HG03575 (cell line): ENCODE measurements at regions not wholly inside any gene's neighbourhood (a gene's known extent, or its start where the extent isn't known, plus 50 kb on each side); places are given as distances from the start of the nearest gene placed in this dataset.

Source experiments
- ATAC-seq: cut with Tn5 transposase; IDR thresholded peaks from one replicate; pipeline ENCODE4 v1.9.1; 2021; ENCODE audit not compliant: unreplicated experiment, insufficient number of reproducible peaks, low FRiP score; ENCODE audit errors: extremely low read depth

DNA sequence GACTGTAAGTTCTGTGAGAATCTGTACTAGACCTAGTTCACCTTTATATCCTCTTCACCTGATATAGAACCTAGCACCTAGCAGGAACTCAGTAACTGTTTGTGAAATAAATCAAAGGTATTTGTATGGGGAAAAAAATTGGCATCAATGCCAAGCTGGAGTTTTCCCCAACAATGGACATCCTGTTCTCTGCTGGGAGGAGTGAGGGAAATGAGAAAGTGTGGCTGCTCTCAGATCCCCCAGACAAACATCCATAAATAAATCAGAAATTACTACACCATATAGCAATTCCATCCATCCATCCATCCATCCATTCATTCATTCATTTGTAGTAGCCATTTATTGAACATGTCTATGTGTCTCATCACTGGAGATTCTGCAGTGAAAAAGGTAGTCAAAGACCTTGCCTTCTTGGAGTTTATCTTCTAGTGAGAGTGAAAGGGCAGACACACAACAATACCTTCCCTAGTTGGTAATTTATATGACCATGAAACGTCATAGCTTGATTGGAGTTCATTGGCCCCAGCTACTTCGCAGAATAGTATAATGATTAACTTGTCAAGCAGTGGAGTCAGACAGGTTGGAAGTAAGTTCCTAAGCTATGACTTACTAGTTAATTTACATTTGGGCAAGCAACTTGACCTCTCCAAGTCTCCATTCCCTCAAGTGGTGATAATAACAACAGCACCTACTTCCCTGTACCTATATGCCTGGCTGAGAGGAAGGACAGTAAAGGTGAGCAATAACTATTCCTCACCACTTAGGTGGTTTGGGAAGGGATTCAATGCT lies 98.7 kb upstream of the KIT start:
- ATAC-seq, result no peak

DNA sequence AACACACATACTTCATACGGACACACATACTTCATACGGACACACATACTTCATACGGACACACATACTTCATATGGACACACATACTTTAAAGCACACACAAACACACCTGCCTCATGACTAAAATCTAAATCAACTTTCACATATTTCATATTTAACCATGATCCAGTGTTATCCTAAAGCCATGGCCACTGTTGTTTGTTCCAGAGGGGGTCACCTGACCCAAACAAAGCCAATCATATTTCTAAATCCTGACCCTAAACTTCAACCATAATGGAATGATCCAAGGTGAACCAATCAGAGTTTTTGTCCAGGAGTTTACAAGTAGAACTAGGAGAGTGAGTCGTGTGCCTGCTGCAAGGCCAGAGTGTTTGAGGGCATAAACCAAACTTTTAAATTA lies 97.2 kb upstream of the KIT start:
- no peak for ATAC-seq

DNA sequence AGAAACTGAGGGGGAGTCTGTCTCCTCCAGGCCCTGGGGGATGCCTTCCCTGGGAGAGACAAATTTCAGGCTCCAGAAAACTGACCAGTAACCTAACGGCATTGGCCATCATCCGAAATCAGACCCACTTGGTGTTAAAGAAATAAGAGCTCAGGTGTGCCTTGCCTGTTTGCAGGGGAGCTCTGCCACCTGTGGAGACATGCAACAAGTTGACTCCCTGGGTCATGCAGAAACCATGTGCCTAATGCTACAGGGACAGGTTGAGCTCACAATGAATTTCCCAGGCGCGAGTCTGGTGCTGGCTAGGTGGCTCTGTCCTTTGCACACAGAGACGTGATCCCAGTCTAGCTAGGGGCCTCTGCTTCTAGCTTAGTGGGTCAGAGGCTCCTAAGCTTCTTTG lies 95.8 kb upstream of the KIT start:
- ATAC-seq, result no peak

DNA sequence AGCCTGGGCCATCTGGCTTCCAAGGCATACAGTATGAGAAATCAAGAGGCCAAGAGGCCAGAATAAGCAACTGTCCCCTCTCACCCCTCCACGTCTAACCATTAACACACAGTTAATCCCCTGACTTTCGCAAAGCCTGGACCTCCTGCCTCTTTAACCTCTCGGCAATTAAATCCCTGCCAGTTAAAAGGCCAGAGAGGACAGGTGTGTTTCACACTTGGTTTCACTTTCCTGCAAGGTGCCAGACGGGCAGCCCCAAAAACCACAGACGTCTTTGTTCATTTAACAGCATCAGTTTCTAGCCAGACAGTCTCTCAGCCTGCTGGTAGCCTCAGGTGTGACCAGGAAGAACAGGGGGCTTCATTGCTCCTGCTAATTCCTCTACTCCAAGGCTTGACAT lies 91.1 kb upstream of the KIT start:
- ATAC-seq, result no peak

DNA sequence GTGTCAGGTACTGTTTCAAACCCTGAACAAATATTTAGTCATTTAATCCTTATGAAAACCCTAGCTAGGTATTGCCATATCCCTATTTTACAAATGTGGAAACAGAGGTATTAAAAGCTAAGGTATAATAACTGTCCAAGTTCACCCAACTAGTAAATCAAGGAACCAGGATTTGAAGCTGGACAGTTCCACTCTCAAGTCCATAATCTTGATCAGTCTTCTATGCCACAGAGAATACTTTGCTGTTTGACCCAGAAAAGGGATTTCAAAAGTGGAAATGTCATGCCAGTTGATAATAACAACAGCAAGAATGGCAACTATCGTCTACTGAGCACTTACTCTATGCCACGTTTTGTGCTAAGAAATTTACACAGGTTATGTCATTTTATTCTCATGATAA lies 90.4 kb upstream of the KIT start:
- no peak for ATAC-seq

DNA sequence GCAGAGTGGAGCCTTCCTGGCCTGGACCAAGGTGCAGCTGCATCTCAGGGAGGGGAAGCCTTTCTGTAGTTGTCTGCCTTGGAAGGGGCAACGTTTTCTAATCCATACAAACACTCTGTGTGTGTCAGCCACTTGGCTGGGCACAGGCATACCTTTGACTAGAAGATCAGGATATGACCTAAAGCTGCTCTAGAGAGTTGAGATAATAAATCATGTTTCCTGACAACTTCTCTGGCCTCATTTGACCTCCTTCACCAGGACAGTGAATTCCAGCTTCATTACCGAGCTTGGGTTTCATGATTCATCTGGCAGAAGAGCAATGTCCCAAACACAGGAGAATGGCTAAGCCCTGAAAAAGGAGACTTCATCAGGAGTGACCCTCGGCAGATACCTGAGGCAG lies 89.6 kb upstream of the KIT start:
- no peak for ATAC-seq

DNA sequence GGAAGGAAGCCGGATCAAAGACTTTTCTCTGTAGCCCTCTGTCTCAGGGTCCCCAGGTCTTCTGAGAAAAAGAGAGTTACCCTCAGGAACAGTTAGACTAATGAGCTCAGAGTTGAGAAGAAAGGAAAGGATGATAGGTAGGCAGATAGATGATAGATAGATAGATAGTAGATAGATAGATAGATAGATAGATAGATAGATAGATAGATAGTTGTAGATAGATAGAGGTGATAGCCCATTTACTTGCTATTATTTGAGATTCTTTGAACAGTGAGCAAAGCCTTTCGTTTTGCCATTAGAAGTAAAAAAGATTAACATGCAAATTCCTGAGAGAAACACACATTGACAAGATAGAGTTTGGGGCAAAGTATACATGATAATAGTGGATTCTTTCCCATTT lies 86.9 kb upstream of the KIT start:
- ATAC-seq, result no peak

DNA sequence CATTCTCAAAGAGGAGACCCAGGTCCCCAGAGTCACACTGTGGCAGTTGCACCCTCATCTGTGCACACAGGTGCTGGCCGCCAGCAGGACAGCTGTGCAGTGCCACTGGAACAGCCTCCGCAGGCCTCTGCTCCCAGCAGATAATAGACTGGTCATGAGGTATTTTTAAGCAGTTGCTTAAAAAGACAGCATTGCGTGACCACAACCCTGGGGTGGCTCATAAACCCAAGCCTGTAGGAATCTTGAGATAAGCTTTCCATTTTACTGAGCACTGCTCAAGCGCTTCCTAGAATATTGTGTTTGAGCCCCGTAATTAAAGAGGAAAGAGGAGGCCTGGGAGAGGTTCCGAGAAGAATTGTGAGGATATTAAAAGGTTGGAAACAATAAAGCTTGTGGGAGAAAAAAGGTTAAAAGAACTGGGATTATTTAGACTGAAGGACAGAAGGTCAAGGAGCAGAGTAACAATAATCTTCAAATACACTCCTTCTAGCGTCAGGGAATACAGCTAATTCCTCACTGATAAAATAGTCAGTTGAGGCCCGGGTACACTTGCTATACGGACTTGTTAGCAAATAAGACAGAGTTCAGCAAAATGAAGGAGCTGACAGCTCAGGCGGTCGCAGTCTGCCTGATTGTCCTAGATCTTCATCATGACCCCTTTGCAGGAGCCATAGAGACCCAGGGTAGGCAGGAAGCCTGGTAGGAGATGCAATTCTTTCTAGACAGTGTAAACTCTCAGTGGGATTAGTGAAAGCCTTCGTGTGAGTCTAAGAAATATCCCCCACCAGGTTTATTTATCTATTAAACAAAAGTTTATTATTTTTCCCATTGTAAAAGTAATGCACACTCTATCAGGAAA lies 86.2 kb upstream of the KIT start:
- no peak for ATAC-seq

DNA sequence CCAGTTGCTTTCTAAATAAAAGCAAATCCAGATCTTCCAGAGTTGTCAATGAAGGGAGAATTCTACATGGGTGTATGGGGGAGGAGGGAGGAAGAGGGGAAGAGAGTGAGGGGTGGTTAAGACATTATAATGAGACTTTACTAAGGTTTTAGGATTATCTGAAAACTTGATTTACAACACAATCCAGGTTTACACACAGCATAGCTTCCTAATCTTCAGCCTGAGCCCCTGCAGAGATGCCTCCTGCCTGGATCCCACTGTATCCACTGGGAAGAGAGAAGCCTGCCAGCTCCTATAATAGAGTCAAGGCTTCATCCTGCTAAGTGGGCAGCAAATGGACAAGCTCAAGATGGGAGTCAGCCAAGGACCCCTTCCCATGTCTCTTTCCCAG lies 85.6 kb upstream of the KIT start:
- no peak for ATAC-seq

DNA sequence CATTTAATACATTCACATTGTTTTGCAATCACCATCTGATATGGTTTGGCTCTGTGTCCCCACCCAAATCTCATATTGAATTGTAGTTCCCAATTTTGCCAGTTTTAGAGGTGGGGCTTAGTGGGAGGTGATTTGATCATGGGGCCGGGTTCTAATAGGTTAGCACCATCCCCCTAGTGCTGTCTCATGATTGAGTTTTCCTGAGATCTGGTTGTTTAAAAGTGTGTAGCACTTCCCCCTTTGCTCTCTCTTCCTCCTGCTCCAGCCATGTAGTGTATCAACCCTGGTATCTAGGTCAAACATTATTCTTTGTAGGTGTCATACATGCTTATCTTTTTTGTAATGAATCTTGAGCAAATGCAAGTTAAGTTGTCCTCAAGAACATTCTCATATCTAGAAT lies 83.3 kb upstream of the KIT start:
- no peak for ATAC-seq

DNA sequence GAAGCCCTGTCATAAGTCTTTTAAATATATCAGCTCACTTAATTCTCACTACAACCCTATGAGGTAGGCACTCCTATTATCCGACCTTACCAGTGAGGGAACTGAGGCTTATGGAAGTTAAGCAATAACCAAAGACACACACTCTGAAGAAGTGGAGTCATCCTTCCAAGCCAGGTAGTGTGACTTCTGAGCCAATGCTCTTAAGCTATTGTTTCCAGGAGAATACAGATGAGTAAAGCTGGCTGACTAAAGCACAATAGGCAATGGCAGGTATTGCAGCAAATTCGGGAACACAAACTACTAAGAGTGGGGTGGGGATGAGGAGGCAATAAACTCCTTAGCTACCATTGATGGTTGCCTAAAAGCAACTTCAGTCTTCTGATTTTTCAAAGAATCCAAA lies 81.8 kb upstream of the KIT start:
- ATAC-seq, result no peak

DNA sequence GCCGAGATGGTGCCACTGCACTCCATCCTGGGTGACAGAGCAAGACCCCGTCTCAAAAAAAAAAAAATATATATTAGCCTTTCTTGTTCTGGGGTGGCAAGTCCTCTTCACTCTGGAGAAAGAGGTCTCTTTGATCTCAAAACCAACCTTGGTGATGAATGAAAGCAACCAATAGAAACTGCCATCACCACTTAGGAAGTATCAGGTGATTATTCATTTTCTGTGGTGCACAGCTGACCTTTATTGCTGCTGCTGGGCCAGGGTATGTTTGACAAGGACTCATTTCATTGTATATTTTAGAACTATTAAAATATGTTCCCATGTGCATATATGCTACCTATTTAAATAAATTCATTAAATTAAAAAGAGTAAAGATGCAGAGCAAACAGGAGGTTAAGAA lies 76.0 kb upstream of the KIT start:
- ATAC-seq, result no peak

DNA sequence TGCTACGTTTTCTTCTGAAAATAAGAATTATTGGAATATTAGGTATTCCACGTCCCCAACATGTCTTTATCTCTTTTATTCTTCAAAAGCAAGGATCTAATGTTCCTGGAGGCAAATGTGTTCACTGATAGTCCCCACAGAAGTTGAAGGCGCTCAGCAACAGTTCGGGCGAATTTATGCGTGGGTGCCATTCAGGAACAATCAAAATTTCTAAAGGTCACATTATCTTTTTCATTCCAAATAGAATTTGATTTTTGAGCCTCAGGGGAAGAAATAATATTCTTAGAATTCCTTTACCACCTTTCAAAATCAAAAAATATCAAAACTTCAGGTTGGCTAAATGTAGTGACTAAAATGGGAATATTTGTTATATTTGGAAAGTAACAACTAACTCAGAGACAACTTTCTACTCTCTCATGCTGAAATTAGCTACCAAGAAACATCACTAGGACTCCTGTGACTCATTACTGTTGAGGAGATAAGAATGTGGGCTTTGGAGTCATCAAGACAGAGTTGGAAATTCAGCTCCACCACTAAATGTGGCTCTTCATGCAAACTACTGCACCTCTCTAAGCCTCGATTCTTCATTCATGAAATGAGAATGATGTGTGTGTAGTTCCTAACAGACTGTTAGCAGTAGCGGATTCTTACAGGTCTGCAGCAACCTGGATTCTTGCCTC lies 72.3 kb upstream of the KIT start:
- ATAC-seq, result no peak

DNA sequence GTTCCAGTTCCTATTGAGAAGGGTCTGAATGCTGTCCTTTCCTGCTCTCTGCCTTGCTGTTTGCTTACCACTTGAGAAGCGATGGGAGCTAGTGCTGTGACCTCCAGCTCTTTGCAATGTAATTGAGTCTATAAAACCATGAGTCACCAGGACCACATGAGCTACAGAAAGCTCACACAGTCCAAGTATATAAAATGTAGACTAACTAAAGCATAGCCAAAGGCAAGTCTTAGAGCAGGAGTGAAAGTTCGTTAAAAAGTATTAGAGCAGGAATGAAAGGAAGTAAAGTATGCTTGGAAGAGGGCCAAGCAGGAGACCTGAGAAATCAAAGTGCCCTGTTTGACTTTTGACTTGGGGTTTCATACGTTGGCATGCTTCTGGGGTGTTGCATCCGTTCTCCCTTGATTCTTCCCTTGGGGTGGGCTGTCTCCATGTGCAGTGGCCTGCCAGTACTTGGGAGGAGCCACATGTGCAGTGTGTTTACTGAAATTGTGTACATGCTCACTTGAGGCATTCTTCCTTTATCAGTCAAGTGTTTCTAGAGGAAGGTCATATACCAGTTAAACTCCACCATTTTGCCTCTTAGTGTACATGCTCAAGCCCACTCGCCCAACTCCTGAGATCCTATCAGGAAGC lies 71.3 kb upstream of the KIT start:
- no peak for ATAC-seq

DNA sequence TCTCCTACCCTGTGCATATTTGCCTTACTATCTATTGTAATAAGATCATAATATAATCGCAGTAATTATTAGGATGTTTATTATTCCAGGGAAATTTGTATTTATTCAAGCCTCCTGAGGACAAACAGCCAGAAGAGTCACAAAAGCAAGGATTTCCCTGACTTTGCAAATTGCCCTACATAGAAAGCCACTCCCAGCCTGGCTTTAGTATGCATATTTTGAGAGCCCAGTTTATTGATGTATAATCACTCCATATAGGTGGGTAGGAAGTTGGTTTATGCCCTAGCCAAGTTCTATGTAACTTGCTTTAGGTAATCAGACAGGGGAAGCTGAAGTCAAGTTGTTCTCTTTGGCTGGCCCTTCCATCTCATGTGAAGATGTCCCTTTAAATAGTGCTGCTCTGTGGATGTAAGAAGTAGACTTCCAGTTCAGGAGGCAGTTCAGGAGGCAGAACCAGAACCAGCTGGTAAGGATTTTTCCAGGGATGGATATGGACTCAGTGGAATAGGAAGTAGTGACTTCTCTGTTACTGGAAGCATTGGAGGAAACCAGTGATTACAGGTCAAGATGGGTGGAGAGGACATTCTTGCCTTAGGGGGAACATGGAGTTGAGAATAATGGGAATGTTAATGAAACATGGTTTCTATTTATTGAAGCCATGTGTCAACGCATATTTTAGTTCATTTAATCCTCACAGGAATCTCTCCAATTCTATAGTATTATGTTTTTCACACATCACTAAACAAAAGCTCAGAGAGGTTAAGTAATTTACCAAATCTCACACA lies 70.5 kb upstream of the KIT start:
- no peak for ATAC-seq

DNA sequence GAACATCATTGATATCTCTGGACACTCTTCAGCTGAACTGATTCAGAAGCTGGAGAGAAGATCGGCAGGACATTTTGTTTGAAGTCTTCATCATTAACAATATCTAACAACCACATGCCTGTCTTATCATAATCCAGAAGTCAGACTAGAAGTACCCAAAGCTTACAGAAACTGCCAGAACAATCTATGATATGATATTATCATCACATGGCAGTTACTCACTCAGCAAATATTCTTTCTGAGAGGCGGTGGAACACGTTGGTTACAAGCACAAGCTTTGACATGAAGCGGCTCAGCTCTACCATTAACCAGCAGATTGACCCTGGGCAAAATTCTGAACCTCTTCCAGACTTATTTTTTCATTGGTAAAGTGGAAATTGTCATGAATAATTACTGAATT lies 69.4 kb upstream of the KIT start:
- ATAC-seq, result no peak

DNA sequence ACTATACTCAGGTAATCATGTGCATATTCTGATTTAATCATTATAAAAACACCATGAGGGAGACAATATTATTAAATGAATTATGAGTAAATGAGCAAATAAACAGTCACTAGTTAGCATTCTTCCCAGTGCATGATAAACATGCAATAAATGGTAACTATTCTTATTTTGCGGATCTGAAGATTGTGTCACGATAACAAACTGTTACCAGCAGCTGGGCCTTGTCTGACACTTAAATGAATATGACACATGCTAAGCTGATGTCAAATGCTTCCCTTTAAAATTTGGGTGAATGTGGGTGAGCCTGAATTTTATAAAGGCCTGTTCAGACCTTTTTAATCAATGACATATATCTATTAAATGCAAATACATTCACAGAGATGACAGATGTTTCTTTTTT lies 68.2 kb upstream of the KIT start:
- no peak for ATAC-seq

DNA sequence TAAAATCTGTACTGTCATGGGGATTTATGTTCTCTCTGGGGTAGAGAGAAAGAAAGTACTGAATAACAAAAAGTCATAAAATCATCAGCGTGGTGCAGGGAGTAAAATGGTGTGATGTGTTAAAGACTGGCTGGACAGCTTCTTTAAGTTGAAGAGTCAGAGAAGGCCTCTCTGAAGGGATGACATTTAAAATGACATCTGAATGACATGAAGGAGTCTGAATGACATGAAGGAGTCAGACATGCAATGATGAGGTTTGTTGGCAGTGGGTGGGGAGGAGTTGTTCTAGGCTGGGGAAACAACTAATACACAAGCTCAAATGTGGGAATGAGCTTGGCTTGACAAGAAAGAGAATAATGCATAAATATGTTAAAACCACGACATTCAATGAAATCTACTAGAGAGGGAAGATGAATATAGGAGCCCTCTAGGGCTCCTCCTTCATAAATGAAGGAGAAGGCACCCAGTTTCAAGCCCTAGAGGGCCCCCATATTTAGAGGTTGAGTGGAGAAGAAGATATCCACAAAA lies 63.9 kb upstream of the KIT start:
- ATAC-seq, result no peak

DNA sequence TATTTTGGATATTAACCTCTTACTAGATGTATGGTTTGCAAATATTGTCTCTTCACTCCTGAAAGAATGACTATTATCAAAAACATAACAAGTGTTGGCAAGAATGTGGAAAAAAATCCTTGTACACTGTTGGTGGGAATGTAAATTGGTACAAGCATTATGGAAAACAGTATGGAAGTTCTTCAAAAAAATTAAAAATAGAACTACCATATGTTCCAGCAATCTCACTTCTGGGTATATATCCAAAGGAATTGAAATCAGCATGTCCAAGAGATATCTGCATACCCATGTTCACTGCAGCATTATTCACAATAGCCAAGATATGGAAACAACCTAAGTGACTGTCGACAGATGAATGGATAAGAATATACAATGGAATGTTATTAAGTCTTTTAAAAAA lies 61.6 kb upstream of the KIT start:
- ATAC-seq, result no peak
